H1 (cell line): ENCODE measurements at regions not wholly inside any gene's neighbourhood (a gene's known extent, or its start where the extent isn't known, plus 50 kb on each side); places are given as distances from the start of the nearest gene placed in this dataset.

ENCODE experiments used
- CREB1 ChIP-seq: IDR thresholded peaks from 2 replicates; pipeline ENCODE4 v1.6.1; 2012; ENCODE audit warnings: inconsistent platforms
- JUN ChIP-seq: IDR thresholded peaks from 2 replicates; pipeline ENCODE4 v1.6.1; 2011; ENCODE audit warnings: low read depth, mild to moderate bottlenecking, improper control_type of control experiment, low read length
- KDM5A ChIP-seq: fragments of 200-600 bp; IDR thresholded peaks from 2 replicates; pipeline ENCODE4 v1.7.1; 2012; ENCODE audit warnings: mild to moderate bottlenecking, low read length, inconsistent platforms, mixed read lengths
- SP2 ChIP-seq: IDR thresholded peaks from 2 replicates; pipeline ENCODE4 v1.6.1; 2012; ENCODE audit warnings: mild to moderate bottlenecking, low read length, inconsistent platforms
- TAF7 ChIP-seq: optimal IDR thresholded peaks from 2 replicates; pipeline ENCODE3; 2011; ENCODE audit warnings: low read depth, mild to moderate bottlenecking, inconsistent platforms, low read length, moderate library complexity, borderline replicate concordance

GRCh38 chr6:6995328-6995727 is 112.4 kb upstream of the RREB1 start (continued):
- TF ChIP-seq TAF7, result no peak
- TF ChIP-seq KDM5A, result no peak
- TF ChIP-seq JUN, result no peak
- TF ChIP-seq SP2, result no peak
- TF ChIP-seq CREB1, result no peak
